ENCODE measurements at regions not wholly inside any gene's neighbourhood (a gene's known extent, or its start where the extent isn't known, plus 50 kb on each side); places are given as distances from the start of the nearest gene placed in this dataset.

DNA sequence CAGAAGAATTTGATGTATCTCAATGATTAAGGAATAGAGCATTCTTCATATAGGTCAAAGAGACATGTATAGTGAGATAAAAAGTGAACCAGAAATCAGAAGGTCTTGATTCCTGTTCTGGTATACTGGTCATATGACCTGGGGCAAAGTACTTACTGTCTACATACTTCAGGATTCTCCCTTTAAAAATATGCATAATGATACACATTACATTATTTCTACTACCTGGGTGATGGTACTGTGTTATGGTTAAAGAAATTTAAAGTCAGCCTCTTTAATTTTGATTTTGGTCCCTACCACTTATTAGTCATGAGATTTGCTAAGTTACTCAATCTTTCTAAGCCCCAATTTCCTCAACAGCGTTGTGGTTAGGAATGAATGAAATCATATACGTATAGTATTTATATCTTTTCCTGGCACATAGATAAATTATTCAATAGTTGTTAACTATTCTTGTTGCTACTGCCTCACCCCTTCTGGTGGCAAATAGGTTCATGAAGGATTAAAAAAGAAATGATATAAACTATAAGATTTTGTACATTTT, 984.1 kb downstream of the TLE4 start:
- DNase-seq: no peak
- Histone ChIP-seq H3F3A (ENCODE audit: insufficient read depth, low read depth) (no peaks in the 10 kb centered on the region), H4K20me1 (ENCODE audit: insufficient read depth) (no peaks in the 10 kb centered on the region), H3K4me1 (replicated peaks; ENCODE audit: insufficient read depth) (0 out of 2 replicates have a peak, but pooled peaks cover 10% of the 10 kb centered on the region), H3K4me3 (no peak overlapping the region), H2AFZ (no peak overlapping the region), H3K9me2 (ENCODE audit: insufficient read depth) (no peaks in the 10 kb centered on the region; the same call in 1 of the 2 replicates), H3K4me2 (no peak overlapping the region), H3K36me3 (ENCODE audit: low read depth) (no peaks in the 10 kb centered on the region), H3K79me2 (ENCODE audit: low read depth) (no peaks in the 10 kb centered on the region), H3K27me3 (ENCODE audit: insufficient read depth, low read depth) (no peaks in the 10 kb centered on the region), H3K9me3 (ENCODE audit: insufficient read depth, low read depth) (no peaks in the 10 kb centered on the region), H3K27ac (no peak overlapping the region)
- intact Hi-C loops (cut with micrococcal nuclease; ENCODE audit: unreplicated experiment): no loop called here
- TF ChIP-seq EZH2 (IDR thresholded peaks at IDR 0.05; ENCODE audit: low read depth): no peak
- no peak for TF ChIP-seq CTCF (conservative IDR thresholded peaks at IDR 0.05)
- no TSS peak for BruUV-seq (replicated peaks)
- ChIA-PET CTCF (no interaction called here), POLR2A (ENCODE audit: unreplicated experiment) (no interaction called here)

DNA sequence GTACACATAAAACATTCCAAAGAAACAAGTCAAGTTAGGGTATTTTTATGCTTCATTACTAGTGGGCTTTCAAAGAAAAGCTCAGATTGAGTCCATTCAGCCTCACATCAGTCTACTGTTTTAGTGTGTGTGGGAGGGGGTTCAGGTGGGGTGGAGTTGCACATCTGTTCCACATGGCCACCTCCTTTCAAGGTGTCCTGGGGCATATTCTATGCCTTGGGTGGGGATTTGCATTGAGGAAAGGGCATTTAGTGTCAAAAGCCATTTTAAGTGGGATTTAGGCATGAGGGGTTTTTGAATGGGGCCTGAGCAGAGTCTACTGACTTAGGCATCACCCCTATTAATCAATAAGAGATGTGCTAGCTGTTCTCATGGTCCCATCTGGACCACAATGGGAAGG, 983.1 kb downstream of the TLE4 start:
- ChIA-PET CTCF (no interaction called here), POLR2A (ENCODE audit: unreplicated experiment) (no interaction called here)
- H3K36me3 ChIP-seq (ENCODE audit: low read depth): no peaks in the 10 kb centered on the region
- no peaks in the 10 kb centered on the region; the same call in 1 of the 2 replicates for H3K9me2 ChIP-seq (ENCODE audit: insufficient read depth)
- H2AFZ ChIP-seq: no peak overlapping the region
- TF ChIP-seq EZH2 (IDR thresholded peaks at IDR 0.05; ENCODE audit: low read depth): no peak
- no peak for TF ChIP-seq CTCF (conservative IDR thresholded peaks at IDR 0.05)
- H3K27me3 ChIP-seq (ENCODE audit: insufficient read depth, low read depth): no peaks in the 10 kb centered on the region
- intact Hi-C loops (cut with micrococcal nuclease; ENCODE audit: unreplicated experiment): no loop called here
- no peak overlapping the region for H3K4me3 ChIP-seq
- H3K27ac ChIP-seq: no peak overlapping the region
- H3K4me2 ChIP-seq: no peak overlapping the region
- no peak for DNase-seq
- H3K79me2 ChIP-seq (ENCODE audit: low read depth): no peaks in the 10 kb centered on the region
- H3K9me3 ChIP-seq (ENCODE audit: insufficient read depth, low read depth): no peaks in the 10 kb centered on the region
- no peaks in the 10 kb centered on the region for H4K20me1 ChIP-seq (ENCODE audit: insufficient read depth)
- no peaks in the 10 kb centered on the region for H3F3A ChIP-seq (ENCODE audit: insufficient read depth, low read depth)
- no TSS peak for BruUV-seq (replicated peaks)
- 0 out of 2 replicates have a peak, but pooled peaks cover 10% of the 10 kb centered on the region for H3K4me1 ChIP-seq (replicated peaks; ENCODE audit: insufficient read depth)

GRCh38 chr9:80554301-80554700, 982.5 kb downstream of the TLE4 start:
- intact Hi-C loops (cut with micrococcal nuclease; ENCODE audit: unreplicated experiment): no loop called here
- ChIA-PET POLR2A (ENCODE audit: unreplicated experiment) (no interaction called here), CTCF (no interaction called here)

More at GRCh38 chr9:80554301-80554700, 982.5 kb downstream of the TLE4 start:
- no TSS peak for BruUV-seq (replicated peaks)
- no peak for DNase-seq
- no peaks in the 10 kb centered on the region; the same call in 1 of the 2 replicates for H3K9me2 ChIP-seq (ENCODE audit: insufficient read depth)
- no peak overlapping the region for H3K4me2 ChIP-seq
- no peaks in the 10 kb centered on the region for H3K79me2 ChIP-seq (ENCODE audit: low read depth)
- H3K27ac ChIP-seq: no peak overlapping the region
- no peak overlapping the region for H3K4me3 ChIP-seq
- TF ChIP-seq CTCF (conservative IDR thresholded peaks at IDR 0.05) (no peak), EZH2 (IDR thresholded peaks at IDR 0.05; ENCODE audit: low read depth) (no peak)
- no peaks in the 10 kb centered on the region for H3K36me3 ChIP-seq (ENCODE audit: low read depth)
- H4K20me1 ChIP-seq (ENCODE audit: insufficient read depth): no peaks in the 10 kb centered on the region
- H3K27me3 ChIP-seq (ENCODE audit: insufficient read depth, low read depth): no peaks in the 10 kb centered on the region
- H2AFZ ChIP-seq: no peak overlapping the region
- no peaks in the 10 kb centered on the region for H3F3A ChIP-seq (ENCODE audit: insufficient read depth, low read depth)
- H3K9me3 ChIP-seq (ENCODE audit: insufficient read depth, low read depth): no peaks in the 10 kb centered on the region
- H3K4me1 ChIP-seq (replicated peaks; ENCODE audit: insufficient read depth): 0 out of 2 replicates have a peak, but pooled peaks cover 10% of the 10 kb centered on the region
